ENCODE measurements at regions not wholly inside any gene's neighbourhood (a gene's known extent, or its start where the extent isn't known, plus 50 kb on each side); places are given as distances from the start of the nearest gene placed in this dataset.

GRCh38 chr3:59308001-59308400 lies 258.2 kb upstream of the CFAP20DC start:
- TF ChIP-seq, protein P1, sequence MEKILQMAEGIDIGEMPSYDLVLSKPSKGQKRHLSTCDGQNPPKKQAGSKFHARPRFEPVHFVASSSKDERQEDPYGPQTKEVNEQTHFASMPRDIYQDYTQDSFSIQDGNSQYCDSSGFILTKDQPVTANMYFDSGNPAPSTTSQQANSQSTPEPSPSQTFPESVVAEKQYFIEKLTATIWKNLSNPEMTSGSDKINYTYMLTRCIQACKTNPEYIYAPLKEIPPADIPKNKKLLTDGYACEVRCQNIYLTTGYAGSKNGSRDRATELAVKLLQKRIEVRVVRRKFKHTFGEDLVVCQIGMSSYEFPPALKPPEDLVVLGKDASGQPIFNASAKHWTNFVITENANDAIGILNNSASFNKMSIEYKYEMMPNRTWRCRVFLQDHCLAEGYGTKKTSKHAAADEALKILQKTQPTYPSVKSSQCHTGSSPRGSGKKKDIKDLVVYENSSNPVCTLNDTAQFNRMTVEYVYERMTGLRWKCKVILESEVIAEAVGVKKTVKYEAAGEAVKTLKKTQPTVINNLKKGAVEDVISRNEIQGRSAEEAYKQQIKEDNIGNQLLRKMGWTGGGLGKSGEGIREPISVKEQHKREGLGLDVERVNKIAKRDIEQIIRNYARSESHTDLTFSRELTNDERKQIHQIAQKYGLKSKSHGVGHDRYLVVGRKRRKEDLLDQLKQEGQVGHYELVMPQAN (conservative IDR thresholded peaks at IDR 0.05) = no peak
- TF ChIP-seq SP1 (IDR thresholded peaks at IDR 0.05; ENCODE audit: low read depth, low read length) = no peak
